Mesodermal cell (in vitro differentiated cells): ENCODE measurements at regions not wholly inside any gene's neighbourhood (a gene's known extent, or its start where the extent isn't known, plus 50 kb on each side); places are given as distances from the start of the nearest gene placed in this dataset.
A peak's percentile ranks its signal among the peaks of the same experiment; 100 is the strongest.

Experiments
- H3K27ac ChIP-seq: 2 replicates; pipeline ENCODE4 v1.7.0; 2013; ENCODE audit warnings: mild to moderate bottlenecking, low read depth, low read length, moderate library complexity; ENCODE audit not compliant: severe bottlenecking
- H3K36me3 ChIP-seq: 2 replicates; pipeline ENCODE4 v1.7.1; 2013; ENCODE audit warnings: mild to moderate bottlenecking, low read length, moderate library complexity; ENCODE audit not compliant: control insufficient read depth, insufficient read depth
- H3K4me1 ChIP-seq: one replicate; pipeline ENCODE4 v1.7.1; 2013; ENCODE audit warnings: mild to moderate bottlenecking, low read length; ENCODE audit not compliant: insufficient read depth, control insufficient read depth, poor library complexity, severe bottlenecking
- H3K4me3 ChIP-seq: 2 replicates; pipeline ENCODE4 v1.7.0; 2013; ENCODE audit warnings: low read length, control low read depth, mild to moderate bottlenecking; ENCODE audit not compliant: insufficient read depth, poor library complexity, severe bottlenecking; ENCODE audit errors: extremely low read depth
- H3K9me3 ChIP-seq: 2 replicates; pipeline ENCODE4 v1.7.1; 2013; ENCODE audit warnings: mild to moderate bottlenecking, low read length, moderate library complexity; ENCODE audit not compliant: control insufficient read depth
- WGBS, 2 experiments: methylation state at CpG; one replicate each; pipeline ENCODE4 v1.1.5; 2013; ENCODE audit warnings: missing lambda C conversion rate in 2 of 2; ENCODE audit not compliant: insufficient coverage in 2 of 2; 5-methylcytosine and 5-hydroxymethylcytosine counted together

- H3K4me3 ChIP-seq, result no peak overlapping the region
- no peaks in the 10 kb centered on the region for H3K36me3 ChIP-seq
- WGBS, 2 experiments, result 84 to 89% methylated on average over 5 to 6 of the region's 6 CpGs
- peak overlapping the region; percentile 81 for H3K27ac ChIP-seq
- H3K4me1 ChIP-seq, result peaks cover 33% of the 10 kb centered on the region
- H3K9me3 ChIP-seq, result peaks cover 7% of the 10 kb centered on the region
Observed at GRCh38 chr12:102567031-102567985, 86.9 kb upstream of the IGF1 start.

GRCh38 chr12:102565555-102565954, 85.2 kb upstream of the IGF1 start:
- Histone ChIP-seq H3K4me1 (peaks cover 34% of the 10 kb centered on the region), H3K9me3 (peaks cover 7% of the 10 kb centered on the region), H3K27ac (no peak overlapping the region), H3K36me3 (no peaks in the 10 kb centered on the region), H3K4me3 (no peak overlapping the region)
- WGBS, 2 experiments, result 89 to 95% methylated on average over 2 of the region's 3 CpGs

GRCh38 chr12:102564026-102564425, 83.7 kb upstream of the IGF1 start:
- H3K9me3 ChIP-seq, result peaks cover 7% of the 10 kb centered on the region
- H3K36me3 ChIP-seq, result no peaks in the 10 kb centered on the region
- WGBS, 2 experiments, result 97 to 100% methylated on average over 1 to 3 of the region's 4 CpGs
- peaks cover 34% of the 10 kb centered on the region for H3K4me1 ChIP-seq
- no peak overlapping the region for H3K4me3 ChIP-seq
- no peak overlapping the region for H3K27ac ChIP-seq

- Histone ChIP-seq H3K36me3 (no peaks in the 10 kb centered on the region), H3K4me1 (peaks cover 26% of the 10 kb centered on the region), H3K4me3 (no peak overlapping the region), H3K9me3 (peaks cover 7% of the 10 kb centered on the region), H3K27ac (no peak overlapping the region)
- 92 to 100% methylated on average over 1 to 2 of the region's 2 CpGs for WGBS, 2 experiments
Observed at GRCh38 chr12:102562836-102563425, 82.6 kb upstream of the IGF1 start.

GRCh38 chr12:102551186-102551585, 70.8 kb upstream of the IGF1 start:
- Histone ChIP-seq H3K36me3 (no peaks in the 10 kb centered on the region), H3K9me3 (no peaks in the 10 kb centered on the region), H3K4me3 (no peak overlapping the region), H3K27ac (no peak overlapping the region), H3K4me1 (peaks cover 8% of the 10 kb centered on the region)
- 72 to 86% methylated on average over 1 to 2 of the region's 2 CpGs for WGBS, 2 experiments

GRCh38 chr12:102549691-102550090, 69.3 kb upstream of the IGF1 start:
- Histone ChIP-seq H3K9me3 (no peaks in the 10 kb centered on the region), H3K36me3 (no peaks in the 10 kb centered on the region), H3K4me3 (no peak overlapping the region), H3K27ac (no peak overlapping the region), H3K4me1 (peaks cover 8% of the 10 kb centered on the region)
- WGBS, 2 experiments, result 68% methylated on average over 3 of the region's 5 CpGs; no CpG with 5 or more reads in 1 of the 2 experiments

GRCh38 chr12:102548543-102548942, 68.2 kb upstream of the IGF1 start:
- H3K4me3 ChIP-seq, result no peak overlapping the region
- H3K4me1 ChIP-seq, result peaks cover 15% of the 10 kb centered on the region
- WGBS, 2 experiments, result 53 to 64% methylated on average over 3 of the region's 3 CpGs
- no peaks in the 10 kb centered on the region for H3K9me3 ChIP-seq
- no peak overlapping the region for H3K27ac ChIP-seq
- no peaks in the 10 kb centered on the region for H3K36me3 ChIP-seq

- Histone ChIP-seq H3K27ac (no peak overlapping the region), H3K4me1 (peaks cover 19% of the 10 kb centered on the region), H3K9me3 (no peaks in the 10 kb centered on the region), H3K4me3 (no peak overlapping the region), H3K36me3 (no peaks in the 10 kb centered on the region)
- WGBS, 2 experiments, result 80% methylated on average over 1 of the region's 5 CpGs; no CpG with 5 or more reads in 1 of the 2 experiments
Observed at GRCh38 chr12:102543494-102544485, 63.4 kb upstream of the IGF1 start.

- H3K36me3 ChIP-seq, result no peaks in the 10 kb centered on the region
- no peak overlapping the region for H3K27ac ChIP-seq
- WGBS, 2 experiments, result 80 to 81% methylated on average over 5 to 6 of the region's 6 CpGs
- H3K9me3 ChIP-seq, result no peaks in the 10 kb centered on the region
- peaks cover 19% of the 10 kb centered on the region for H3K4me1 ChIP-seq
- H3K4me3 ChIP-seq, result no peak overlapping the region
Observed at GRCh38 chr12:102542816-102543440, 62.6 kb upstream of the IGF1 start.
